Fibroblast of skin of left biceps (primary cell): ENCODE measurements at regions not wholly inside any gene's neighbourhood (a gene's known extent, or its start where the extent isn't known, plus 50 kb on each side); places are given as distances from the start of the nearest gene placed in this dataset.

Experiments used
- DNase-seq, 2 experiments: peaks; one replicate each; pipeline ENCODE4 v3.0.0-alpha.2; 2013; ENCODE audit warnings: low read depth in 2 of 2

- no peak for DNase-seq
Measured at GRCh38 chr3:135800071-135800549, 165.4 kb upstream of the PPP2R3A start.

- DNase-seq: no peak
Measured at GRCh38 chr3:135801018-135801417, 164.5 kb upstream of the PPP2R3A start.

- no peak for DNase-seq
Measured at GRCh38 chr3:135802171-135802570, 163.4 kb upstream of the PPP2R3A start.

GRCh38 chr3:135803028-135803692 is 162.4 kb upstream of the PPP2R3A start:
- DNase-seq: no peak

GRCh38 chr3:135805752-135806151 is 159.8 kb upstream of the PPP2R3A start:
- DNase-seq: no peak

GRCh38 chr3:135806317-135806716 is 159.2 kb upstream of the PPP2R3A start:
- no peak for DNase-seq

- no peak for DNase-seq
Measured at GRCh38 chr3:135807879-135808278, 157.6 kb upstream of the PPP2R3A start.

GRCh38 chr3:135809021-135809634 is 156.4 kb upstream of the PPP2R3A start:
- DNase-seq: no peak

GRCh38 chr3:135811651-135812050 is 153.9 kb upstream of the PPP2R3A start:
- no peak for DNase-seq

GRCh38 chr3:135812057-135812456 is 153.5 kb upstream of the PPP2R3A start:
- DNase-seq: no peak

GRCh38 chr3:135834465-135834864 is 131.1 kb upstream of the PPP2R3A start:
- no peak for DNase-seq

- no peak for DNase-seq
Measured at GRCh38 chr3:135837977-135838631, 127.4 kb upstream of the PPP2R3A start.

GRCh38 chr3:135840436-135840835 is 125.1 kb upstream of the PPP2R3A start:
- DNase-seq: no peak

- no peak for DNase-seq
Measured at GRCh38 chr3:135844386-135844785, 121.1 kb upstream of the PPP2R3A start.

GRCh38 chr3:135848051-135848450 is 117.5 kb upstream of the PPP2R3A start:
- DNase-seq: no peak

- DNase-seq: no peak
Measured at GRCh38 chr3:135849827-135850226, 115.7 kb upstream of the PPP2R3A start.

GRCh38 chr3:135851201-135852081 is 114.1 kb upstream of the PPP2R3A start:
- DNase-seq: no peak

GRCh38 chr3:135853981-135854380 is 111.5 kb upstream of the PPP2R3A start:
- no peak for DNase-seq

GRCh38 chr3:135860761-135861160 is 104.8 kb upstream of the PPP2R3A start:
- DNase-seq: no peak

- DNase-seq: no peak
Measured at GRCh38 chr3:135862361-135862760, 103.2 kb upstream of the PPP2R3A start.

- DNase-seq: no peak
Measured at GRCh38 chr3:135864060-135864459, 101.5 kb upstream of the PPP2R3A start.

- no peak for DNase-seq
Measured at GRCh38 chr3:135865085-135865484, 100.4 kb upstream of the PPP2R3A start.
